GM23338 (cell line): ENCODE measurements at regions not wholly inside any gene's neighbourhood (a gene's known extent, or its start where the extent isn't known, plus 50 kb on each side); places are given as distances from the start of the nearest gene placed in this dataset.

Experiments used
- ATAC-seq: fragments of 200-7000 bp; cut with Tn5 transposase; 3 replicates; pipeline ENCODE4 v1.9.1; 2020
- DNase-seq: peaks from one replicate; pipeline ENCODE4 v3.0.0-alpha.2; 2015; ENCODE audit warnings: low spot score
- H2AFZ ChIP-seq: fragments of 200-600 bp; sonication (generic); 2 replicates; pipeline ENCODE4 v1.8.0; 2016; ENCODE audit warnings: antibody characterized with exemption, mild to moderate bottlenecking, moderate library complexity
- H3F3A ChIP-seq: fragments of 200-600 bp; sonication (generic); replicated peaks from 2 replicates; pipeline ENCODE4 v1.8.0; 2017; ENCODE audit warnings: antibody characterized with exemption, mixed run types, low read depth
- H3K27ac ChIP-seq: fragments of 200-600 bp; sonication (generic); 2 replicates; pipeline ENCODE4 v1.6.1; 2016; ENCODE audit warnings: low read depth
- H3K27me3 ChIP-seq: fragments of 200-600 bp; sonication (generic); 2 replicates; pipeline ENCODE4 v1.8.0; 2016; ENCODE audit warnings: mild to moderate bottlenecking, mixed run types, moderate library complexity; ENCODE audit not compliant: insufficient read depth
- H3K36me3 ChIP-seq: fragments of 200-600 bp; sonication (generic); 2 replicates; pipeline ENCODE4 v1.8.0; 2016; ENCODE audit warnings: mild to moderate bottlenecking; ENCODE audit not compliant: insufficient read depth
- H3K4me1 ChIP-seq: fragments of 200-600 bp; sonication (generic); 2 replicates; pipeline ENCODE4 v1.8.0; 2016; ENCODE audit warnings: mild to moderate bottlenecking, moderate library complexity; ENCODE audit not compliant: insufficient read depth
- H3K4me2 ChIP-seq: fragments of 200-600 bp; sonication (generic); 2 replicates; pipeline ENCODE4 v1.7.1; 2017; ENCODE audit warnings: mixed run types
- H3K4me3 ChIP-seq: fragments of 200-600 bp; sonication (generic); 2 replicates; pipeline ENCODE4 v1.6.1; 2016; ENCODE audit warnings: mixed run types
- H3K79me2 ChIP-seq: fragments of 200-600 bp; sonication (generic); replicated peaks from 2 replicates; pipeline ENCODE4 v1.8.0; 2017; ENCODE audit warnings: mild to moderate bottlenecking; ENCODE audit not compliant: insufficient read depth
- H3K9me2 ChIP-seq: fragments of 200-600 bp; sonication (generic); 2 replicates; pipeline ENCODE4 v1.8.0; 2017; ENCODE audit not compliant: insufficient read depth
- H4K20me1 ChIP-seq: fragments of 200-600 bp; sonication (generic); replicated peaks from 2 replicates; pipeline ENCODE4 v1.8.0; 2017; ENCODE audit warnings: mild to moderate bottlenecking; ENCODE audit not compliant: insufficient read depth
- H3K27ac Mint-ChIP-seq: 2 replicates; pipeline ENCODE4 v1.8.0; 2020; ENCODE audit warnings: inconsistent platforms, mild to moderate bottlenecking, moderate library complexity, mixed read lengths
- H3K27me3 Mint-ChIP-seq: 3 replicates; pipeline ENCODE4 v1.8.0; 2022; ENCODE audit warnings: low read depth, mild to moderate bottlenecking, moderate library complexity, mixed read lengths, inconsistent platforms; ENCODE audit not compliant: insufficient read depth, poor library complexity
- H3K36me3 Mint-ChIP-seq: 3 replicates; pipeline ENCODE4 v1.8.0; 2021; ENCODE audit warnings: low read depth, mild to moderate bottlenecking, inconsistent platforms, moderate library complexity, mixed read lengths
- H3K4me1 Mint-ChIP-seq: 3 replicates; pipeline ENCODE4 v1.8.0; 2020; ENCODE audit warnings: mild to moderate bottlenecking, inconsistent platforms, mixed read lengths
- H3K4me3 Mint-ChIP-seq: 3 replicates; pipeline ENCODE4 v1.8.0; 2021; ENCODE audit warnings: moderate library complexity, mild to moderate bottlenecking, inconsistent platforms, mixed read lengths
- H3K9me3 Mint-ChIP-seq: 3 replicates; pipeline ENCODE4 v1.8.0; 2020; ENCODE audit warnings: moderate library complexity, mild to moderate bottlenecking, inconsistent platforms, mixed read lengths
- EZH2phosphoT487 ChIP-seq: fragments of 200-600 bp; sonication (generic); IDR thresholded peaks from one replicate; pipeline ENCODE4 v1.8.1; 2018; ENCODE audit warnings: antibody characterized with exemption; ENCODE audit not compliant: unreplicated experiment
- JUNB ChIP-seq: IDR thresholded peaks from one replicate; pipeline ENCODE4 v1.6.1; 2016; ENCODE audit warnings: antibody characterized with exemption; ENCODE audit not compliant: unreplicated experiment
- POLR2AphosphoS5 ChIP-seq: IDR thresholded peaks from 2 replicates; pipeline ENCODE4 v1.6.1; 2016; ENCODE audit warnings: antibody characterized with exemption, low read depth
- STAT1 ChIP-seq: IDR thresholded peaks from one replicate; pipeline ENCODE4 v1.6.1; 2016; ENCODE audit warnings: antibody characterized with exemption; ENCODE audit not compliant: unreplicated experiment
- ZNF114 ChIP-seq: fragments of 250-450 bp; sonication (Bioruptor Pico); IDR thresholded peaks from 2 replicates; pipeline ENCODE4 v1.5.0; 2020; ENCODE audit warnings: mild to moderate bottlenecking, moderate library complexity
- TF ChIP-seq, protein P1 (sequence below): fragments of 250-450 bp; sonication (Bioruptor Pico); IDR thresholded peaks from 2 replicates; pipeline ENCODE4 v1.5.0; 2020; ENCODE audit warnings: mild to moderate bottlenecking, moderate library complexity
- TF ChIP-seq, protein P2 (sequence below), 2 experiments: fragments of 200-600 bp in 1 of 2; sonication (generic) in 1 of 2; conservative IDR thresholded peaks; 2 replicates each; pipeline versions ENCODE4 v1.5.1 to v1.6.1; 2016 to 2017; ENCODE audit warnings: antibody characterized with exemption in 2 of 2, low read depth in 2 of 2, mild to moderate bottlenecking in 2 of 2, moderate library complexity in 1 of 2
- TF ChIP-seq, protein P3 (sequence below): IDR thresholded peaks from one replicate; pipeline ENCODE4 v1.6.1; 2018; ENCODE audit warnings: antibody characterized with exemption; ENCODE audit not compliant: unreplicated experiment

DNA sequence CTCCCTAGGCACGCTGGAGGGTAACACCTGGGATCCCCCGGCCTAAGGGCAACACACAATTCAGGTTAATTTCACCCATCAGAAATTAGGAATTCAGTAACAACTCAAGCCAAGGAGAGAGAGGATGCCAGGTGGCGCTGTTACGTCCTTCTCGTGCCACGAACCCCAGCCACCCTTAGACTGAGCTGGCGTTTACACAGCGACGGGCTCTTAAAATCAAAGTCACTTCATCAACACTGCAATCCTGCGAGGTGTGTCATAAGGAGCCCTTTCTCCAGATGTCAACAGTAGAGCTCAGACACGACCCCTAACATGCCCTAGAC lies 110.6 kb upstream of the TMEM132D start:
- Mint-ChIP-seq H3K9me3 (peaks cover 10% of the 10 kb centered on the region), H3K4me1 (no peaks in the 10 kb centered on the region), H3K27ac (no peak overlapping the region), H3K4me3 (no peak overlapping the region), H3K36me3 (peaks cover 33% of the 10 kb centered on the region), H3K27me3 (peaks cover 3% of the 10 kb centered on the region)
- H3K4me1 ChIP-seq: no peaks in the 10 kb centered on the region
- DNase-seq (peak; percentile 56), ATAC-seq (no peak)
- H3K36me3 ChIP-seq: no peaks in the 10 kb centered on the region; the same call in 1 of the 2 replicates
- TF ChIP-seq ZNF114 (CRISPR knock-in tag): no peak
- no peak for TF ChIP-seq JUNB
- TF ChIP-seq POLR2AphosphoS5: no peak
- TF ChIP-seq, protein P1, sequence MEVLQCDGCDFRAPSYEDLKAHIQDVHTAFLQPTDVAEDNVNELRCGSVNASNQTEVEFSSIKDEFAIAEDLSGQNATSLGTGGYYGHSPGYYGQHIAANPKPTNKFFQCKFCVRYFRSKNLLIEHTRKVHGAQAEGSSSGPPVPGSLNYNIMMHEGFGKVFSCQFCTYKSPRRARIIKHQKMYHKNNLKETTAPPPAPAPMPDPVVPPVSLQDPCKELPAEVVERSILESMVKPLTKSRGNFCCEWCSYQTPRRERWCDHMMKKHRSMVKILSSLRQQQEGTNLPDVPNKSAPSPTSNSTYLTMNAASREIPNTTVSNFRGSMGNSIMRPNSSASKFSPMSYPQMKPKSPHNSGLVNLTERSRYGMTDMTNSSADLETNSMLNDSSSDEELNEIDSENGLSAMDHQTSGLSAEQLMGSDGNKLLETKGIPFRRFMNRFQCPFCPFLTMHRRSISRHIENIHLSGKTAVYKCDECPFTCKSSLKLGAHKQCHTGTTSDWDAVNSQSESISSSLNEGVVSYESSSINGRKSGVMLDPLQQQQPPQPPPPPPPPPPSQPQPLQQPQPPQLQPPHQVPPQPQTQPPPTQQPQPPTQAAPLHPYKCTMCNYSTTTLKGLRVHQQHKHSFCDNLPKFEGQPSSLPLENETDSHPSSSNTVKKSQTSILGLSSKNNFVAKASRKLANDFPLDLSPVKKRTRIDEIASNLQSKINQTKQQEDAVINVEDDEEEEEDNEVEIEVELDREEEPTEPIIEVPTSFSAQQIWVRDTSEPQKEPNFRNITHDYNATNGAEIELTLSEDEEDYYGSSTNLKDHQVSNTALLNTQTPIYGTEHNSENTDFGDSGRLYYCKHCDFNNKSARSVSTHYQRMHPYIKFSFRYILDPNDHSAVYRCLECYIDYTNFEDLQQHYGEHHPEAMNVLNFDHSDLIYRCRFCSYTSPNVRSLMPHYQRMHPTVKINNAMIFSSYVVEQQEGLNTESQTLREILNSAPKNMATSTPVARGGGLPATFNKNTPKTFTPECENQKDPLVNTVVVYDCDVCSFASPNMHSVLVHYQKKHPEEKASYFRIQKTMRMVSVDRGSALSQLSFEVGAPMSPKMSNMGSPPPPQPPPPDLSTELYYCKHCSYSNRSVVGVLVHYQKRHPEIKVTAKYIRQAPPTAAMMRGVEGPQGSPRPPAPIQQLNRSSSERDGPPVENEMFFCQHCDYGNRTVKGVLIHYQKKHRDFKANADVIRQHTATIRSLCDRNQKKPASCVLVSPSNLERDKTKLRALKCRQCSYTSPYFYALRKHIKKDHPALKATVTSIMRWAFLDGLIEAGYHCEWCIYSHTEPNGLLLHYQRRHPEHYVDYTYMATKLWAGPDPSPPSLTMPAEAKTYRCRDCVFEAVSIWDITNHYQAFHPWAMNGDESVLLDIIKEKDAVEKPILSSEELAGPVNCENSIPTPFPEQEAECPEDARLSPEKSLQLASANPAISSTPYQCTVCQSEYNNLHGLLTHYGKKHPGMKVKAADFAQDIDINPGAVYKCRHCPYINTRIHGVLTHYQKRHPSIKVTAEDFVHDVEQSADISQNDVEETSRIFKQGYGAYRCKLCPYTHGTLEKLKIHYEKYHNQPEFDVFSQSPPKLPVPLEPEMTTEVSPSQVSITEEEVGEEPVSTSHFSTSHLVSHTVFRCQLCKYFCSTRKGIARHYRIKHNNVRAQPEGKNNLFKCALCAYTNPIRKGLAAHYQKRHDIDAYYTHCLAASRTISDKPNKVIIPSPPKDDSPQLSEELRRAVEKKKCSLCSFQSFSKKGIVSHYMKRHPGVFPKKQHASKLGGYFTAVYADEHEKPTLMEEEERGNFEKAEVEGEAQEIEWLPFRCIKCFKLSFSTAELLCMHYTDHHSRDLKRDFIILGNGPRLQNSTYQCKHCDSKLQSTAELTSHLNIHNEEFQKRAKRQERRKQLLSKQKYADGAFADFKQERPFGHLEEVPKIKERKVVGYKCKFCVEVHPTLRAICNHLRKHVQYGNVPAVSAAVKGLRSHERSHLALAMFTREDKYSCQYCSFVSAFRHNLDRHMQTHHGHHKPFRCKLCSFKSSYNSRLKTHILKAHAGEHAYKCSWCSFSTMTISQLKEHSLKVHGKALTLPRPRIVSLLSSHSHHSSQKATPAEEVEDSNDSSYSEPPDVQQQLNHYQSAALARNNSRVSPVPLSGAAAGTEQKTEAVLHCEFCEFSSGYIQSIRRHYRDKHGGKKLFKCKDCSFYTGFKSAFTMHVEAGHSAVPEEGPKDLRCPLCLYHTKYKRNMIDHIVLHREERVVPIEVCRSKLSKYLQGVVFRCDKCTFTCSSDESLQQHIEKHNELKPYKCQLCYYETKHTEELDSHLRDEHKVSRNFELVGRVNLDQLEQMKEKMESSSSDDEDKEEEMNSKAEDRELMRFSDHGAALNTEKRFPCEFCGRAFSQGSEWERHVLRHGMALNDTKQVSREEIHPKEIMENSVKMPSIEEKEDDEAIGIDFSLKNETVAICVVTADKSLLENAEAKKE: no peak
- TF ChIP-seq, protein P2, sequence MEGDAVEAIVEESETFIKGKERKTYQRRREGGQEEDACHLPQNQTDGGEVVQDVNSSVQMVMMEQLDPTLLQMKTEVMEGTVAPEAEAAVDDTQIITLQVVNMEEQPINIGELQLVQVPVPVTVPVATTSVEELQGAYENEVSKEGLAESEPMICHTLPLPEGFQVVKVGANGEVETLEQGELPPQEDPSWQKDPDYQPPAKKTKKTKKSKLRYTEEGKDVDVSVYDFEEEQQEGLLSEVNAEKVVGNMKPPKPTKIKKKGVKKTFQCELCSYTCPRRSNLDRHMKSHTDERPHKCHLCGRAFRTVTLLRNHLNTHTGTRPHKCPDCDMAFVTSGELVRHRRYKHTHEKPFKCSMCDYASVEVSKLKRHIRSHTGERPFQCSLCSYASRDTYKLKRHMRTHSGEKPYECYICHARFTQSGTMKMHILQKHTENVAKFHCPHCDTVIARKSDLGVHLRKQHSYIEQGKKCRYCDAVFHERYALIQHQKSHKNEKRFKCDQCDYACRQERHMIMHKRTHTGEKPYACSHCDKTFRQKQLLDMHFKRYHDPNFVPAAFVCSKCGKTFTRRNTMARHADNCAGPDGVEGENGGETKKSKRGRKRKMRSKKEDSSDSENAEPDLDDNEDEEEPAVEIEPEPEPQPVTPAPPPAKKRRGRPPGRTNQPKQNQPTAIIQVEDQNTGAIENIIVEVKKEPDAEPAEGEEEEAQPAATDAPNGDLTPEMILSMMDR (conservative IDR thresholded peaks at IDR 0.05; ENCODE audit: low read depth in 2 of 2): peak; percentile 11 to 57
- TF ChIP-seq, protein P3, sequence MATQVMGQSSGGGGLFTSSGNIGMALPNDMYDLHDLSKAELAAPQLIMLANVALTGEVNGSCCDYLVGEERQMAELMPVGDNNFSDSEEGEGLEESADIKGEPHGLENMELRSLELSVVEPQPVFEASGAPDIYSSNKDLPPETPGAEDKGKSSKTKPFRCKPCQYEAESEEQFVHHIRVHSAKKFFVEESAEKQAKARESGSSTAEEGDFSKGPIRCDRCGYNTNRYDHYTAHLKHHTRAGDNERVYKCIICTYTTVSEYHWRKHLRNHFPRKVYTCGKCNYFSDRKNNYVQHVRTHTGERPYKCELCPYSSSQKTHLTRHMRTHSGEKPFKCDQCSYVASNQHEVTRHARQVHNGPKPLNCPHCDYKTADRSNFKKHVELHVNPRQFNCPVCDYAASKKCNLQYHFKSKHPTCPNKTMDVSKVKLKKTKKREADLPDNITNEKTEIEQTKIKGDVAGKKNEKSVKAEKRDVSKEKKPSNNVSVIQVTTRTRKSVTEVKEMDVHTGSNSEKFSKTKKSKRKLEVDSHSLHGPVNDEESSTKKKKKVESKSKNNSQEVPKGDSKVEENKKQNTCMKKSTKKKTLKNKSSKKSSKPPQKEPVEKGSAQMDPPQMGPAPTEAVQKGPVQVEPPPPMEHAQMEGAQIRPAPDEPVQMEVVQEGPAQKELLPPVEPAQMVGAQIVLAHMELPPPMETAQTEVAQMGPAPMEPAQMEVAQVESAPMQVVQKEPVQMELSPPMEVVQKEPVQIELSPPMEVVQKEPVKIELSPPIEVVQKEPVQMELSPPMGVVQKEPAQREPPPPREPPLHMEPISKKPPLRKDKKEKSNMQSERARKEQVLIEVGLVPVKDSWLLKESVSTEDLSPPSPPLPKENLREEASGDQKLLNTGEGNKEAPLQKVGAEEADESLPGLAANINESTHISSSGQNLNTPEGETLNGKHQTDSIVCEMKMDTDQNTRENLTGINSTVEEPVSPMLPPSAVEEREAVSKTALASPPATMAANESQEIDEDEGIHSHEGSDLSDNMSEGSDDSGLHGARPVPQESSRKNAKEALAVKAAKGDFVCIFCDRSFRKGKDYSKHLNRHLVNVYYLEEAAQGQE: no peak
- TF ChIP-seq EZH2phosphoT487: no peak
- TF ChIP-seq STAT1: no peak
- H3F3A ChIP-seq: no peaks in the 10 kb centered on the region
- H3K79me2 ChIP-seq: no peaks in the 10 kb centered on the region
- no peak overlapping the region for H3K27ac ChIP-seq
- peak overlapping the region; percentile 35; the same call in 1 of the 2 replicates for H3K4me3 ChIP-seq
- peaks cover 8% of the 10 kb centered on the region for H3K27me3 ChIP-seq
- H3K9me2 ChIP-seq: no peaks in the 10 kb centered on the region
- H3K4me2 ChIP-seq: peak overlapping the region; percentile 55; the same call in 1 of the 2 replicates
- no peaks in the 10 kb centered on the region for H4K20me1 ChIP-seq
- no peak overlapping the region for H2AFZ ChIP-seq
